Esophagus muscularis mucosa (tissue), 4 donors: ENCODE measurements at regions not wholly inside any gene's neighbourhood (a gene's known extent, or its start where the extent isn't known, plus 50 kb on each side); places are given as distances from the start of the nearest gene placed in this dataset.

Experiments used
- DNase-seq: peaks from one replicate; pipeline ENCODE4 v3.0.0-alpha.2; 2017; ENCODE audit errors: extremely low spot score
- H3K27ac ChIP-seq, 4 donors: fragments of 200-600 bp; sonication (generic); replicated peaks in 1 of 4; 1 replicate in 3 of 4; 2 replicates in 1 of 4; pipeline ENCODE4 v1.5.1; 2016 to 2019; ENCODE audit warnings: mild to moderate bottlenecking in 1 of 4
- H3K27me3 ChIP-seq, 4 donors: fragments of 200-600 bp; sonication (generic); one replicate each; pipeline versions ENCODE4 v1.5.1 to v1.6.0; 2016 to 2019
- H3K36me3 ChIP-seq, 4 donors: fragments of 200-600 bp; sonication (generic); one replicate each; pipeline ENCODE4 v1.5.1; 2016 to 2019
- H3K4me1 ChIP-seq, 4 donors: fragments of 200-600 bp; sonication (generic); one replicate each; pipeline ENCODE4 v1.5.1; 2016 to 2019
- H3K4me3 ChIP-seq, 4 donors: fragments of 200-600 bp; sonication (generic); 1 replicate in 2 of 4; 2 replicates in 2 of 4; pipeline ENCODE4 v1.5.1; 2016 to 2019; ENCODE audit warnings: mild to moderate bottlenecking in 4 of 4, moderate library complexity in 1 of 4
- H3K9me3 ChIP-seq, 4 donors: fragments of 200-600 bp; sonication (generic); 1 replicate in 3 of 4; 2 replicates in 1 of 4; pipeline ENCODE4 v1.5.1; 2016 to 2019
- CTCF ChIP-seq, 3 experiments: fragments of 200-600 bp in 2 of 3; fragments of 450-650 bp in 1 of 3; sonication (generic) in 2 of 3; IDR thresholded peaks; one replicate each; pipeline ENCODE4 v1.5.1; 2017 to 2019; ENCODE audit warnings: antibody characterized with exemption in 3 of 3, mild to moderate bottlenecking in 2 of 3, moderate library complexity in 1 of 3
- EP300 ChIP-seq: sonication (generic); formaldehyde crosslinking; IDR thresholded peaks from one replicate; pipeline ENCODE4 v1.6.1; 2017; ENCODE audit warnings: antibody characterized with exemption
- POLR2A ChIP-seq: fragments of 450-650 bp; IDR thresholded peaks from one replicate; pipeline ENCODE4 v1.6.1; 2017; ENCODE audit warnings: antibody characterized with exemption, moderate library complexity, mild to moderate bottlenecking, low read depth
- POLR2AphosphoS5 ChIP-seq, 2 donors: sonication (generic); formaldehyde crosslinking; IDR thresholded peaks; one replicate each; pipeline ENCODE4 v1.6.1; 2017; ENCODE audit warnings: antibody characterized with exemption in 2 of 2
- WGBS: methylation state at CpG from one replicate; pipeline ENCODE4 v1.1.5; 2018; 5-methylcytosine and 5-hydroxymethylcytosine counted together
- intact Hi-C: fragments of 100-400 bp; cut with DNase I; formaldehyde crosslinking; loops from one replicate; pipeline ENCODE4 v1.15.1; 2023

GRCh38 chr16:26961459-26961858 lies 105.3 kb upstream of the C16orf82 start:
- H3K4me3 ChIP-seq: no peak overlapping the region
- no peak for TF ChIP-seq POLR2A
- TF ChIP-seq EP300: no peak
- TF ChIP-seq CTCF (IDR thresholded peaks at IDR 0.05): no peak
- TF ChIP-seq POLR2AphosphoS5 (IDR thresholded peaks at IDR 0.05): no peak
- H3K27ac ChIP-seq: no peak overlapping the region
- H3K4me1 ChIP-seq: no peaks in the 10 kb centered on the region
- peaks cover 0 to 23% (median 0%) of the 10 kb centered on the region in 4 donors for H3K27me3 ChIP-seq
- no peak for DNase-seq
- H3K9me3 ChIP-seq: peaks cover 0 to 8% (median 0%) of the 10 kb centered on the region in 4 donors
- H3K36me3 ChIP-seq: no peaks in the 10 kb centered on the region
- intact Hi-C loops: no loop called here

- WGBS: 74% methylated on average over 4 of the region's 4 CpGs
- no peak for DNase-seq
- TF ChIP-seq CTCF (IDR thresholded peaks at IDR 0.05): no peak
- TF ChIP-seq POLR2AphosphoS5 (IDR thresholded peaks at IDR 0.05): no peak
- TF ChIP-seq POLR2A: no peak
- TF ChIP-seq EP300: no peak
- no peak overlapping the region for H3K27ac ChIP-seq
- peaks cover 0 to 8% (median 0%) of the 10 kb centered on the region in 4 donors for H3K9me3 ChIP-seq
- H3K27me3 ChIP-seq: peaks cover 0 to 23% (median 0%) of the 10 kb centered on the region in 4 donors
- H3K4me3 ChIP-seq: no peak overlapping the region
- intact Hi-C loops: no loop called here
- H3K4me1 ChIP-seq: no peaks in the 10 kb centered on the region
- no peaks in the 10 kb centered on the region for H3K36me3 ChIP-seq
Measured at GRCh38 chr16:26963109-26963508, 103.6 kb upstream of the C16orf82 start.

GRCh38 chr16:26969589-26970231 lies 97.0 kb upstream of the C16orf82 start:
- DNase-seq: no peak
- intact Hi-C loops: no loop called here
- Histone ChIP-seq H3K4me1 (no peaks in the 10 kb centered on the region), H3K4me3 (no peak overlapping the region), H3K27ac (no peak overlapping the region), H3K9me3 (no peaks in the 10 kb centered on the region), H3K27me3 (no peaks in the 10 kb centered on the region), H3K36me3 (no peaks in the 10 kb centered on the region)
- TF ChIP-seq EP300: no peak
- WGBS: 80% methylated on average over 6 of the region's 6 CpGs

GRCh38 chr16:26970292-26970691 lies 96.4 kb upstream of the C16orf82 start:
- Histone ChIP-seq H3K36me3 (no peaks in the 10 kb centered on the region), H3K9me3 (no peaks in the 10 kb centered on the region), H3K4me3 (no peak overlapping the region), H3K27ac (no peak overlapping the region), H3K27me3 (no peaks in the 10 kb centered on the region), H3K4me1 (no peaks in the 10 kb centered on the region)
- no peak for DNase-seq
- TF ChIP-seq EP300 (no peak), POLR2AphosphoS5 (IDR thresholded peaks at IDR 0.05) (no peak), POLR2A (no peak), CTCF (IDR thresholded peaks at IDR 0.05) (no peak)
- 81% methylated on average over 3 of the region's 3 CpGs for WGBS
- intact Hi-C loops: no loop called here

- TF ChIP-seq EP300: no peak
- no peak for TF ChIP-seq POLR2A
- TF ChIP-seq POLR2AphosphoS5 (IDR thresholded peaks at IDR 0.05): no peak
- TF ChIP-seq CTCF (IDR thresholded peaks at IDR 0.05): no peak
- no peak overlapping the region for H3K4me3 ChIP-seq
- no peaks in the 10 kb centered on the region for H3K9me3 ChIP-seq
- H3K27ac ChIP-seq: no peak overlapping the region
- no peaks in the 10 kb centered on the region for H3K36me3 ChIP-seq
- H3K27me3 ChIP-seq: peaks cover 0 to 10% (median 0%) of the 10 kb centered on the region in 4 donors
- no peak for DNase-seq
- no peaks in the 10 kb centered on the region for H3K4me1 ChIP-seq
- WGBS: 69% methylated on average over 4 of the region's 5 CpGs
- intact Hi-C loops: no loop called here
Measured at GRCh38 chr16:26976873-26977272, 89.9 kb upstream of the C16orf82 start.
